Skeletal muscle satellite cell (primary cell): ENCODE measurements at regions not wholly inside any gene's neighbourhood (a gene's known extent, or its start where the extent isn't known, plus 50 kb on each side); places are given as distances from the start of the nearest gene placed in this dataset.

Experiments used
- H3K27me3 ChIP-seq: 2 replicates; pipeline ENCODE4 v1.7.0; 2013; ENCODE audit warnings: low read length; ENCODE audit not compliant: control insufficient read depth, insufficient read depth
- H3K36me3 ChIP-seq: 2 replicates; pipeline ENCODE4 v1.7.0; 2013; ENCODE audit warnings: mild to moderate bottlenecking, control low read depth, low read length; ENCODE audit not compliant: insufficient read depth
- H3K4me1 ChIP-seq: 2 replicates; pipeline ENCODE4 v1.7.0; 2013; ENCODE audit warnings: low read length; ENCODE audit not compliant: control insufficient read depth, insufficient read depth
- H3K4me2 ChIP-seq: 2 replicates; pipeline ENCODE4 v1.7.0; 2013; ENCODE audit warnings: mild to moderate bottlenecking, low read length
- H3K4me3 ChIP-seq: 2 replicates; pipeline ENCODE4 v1.7.0; 2013; ENCODE audit warnings: low read length
- H3K9ac ChIP-seq: 2 replicates; pipeline ENCODE4 v1.7.0; 2013; ENCODE audit warnings: mild to moderate bottlenecking, low read depth, low read length, moderate library complexity
- H3K9me3 ChIP-seq: replicated peaks from 2 replicates; pipeline ENCODE4 v1.7.0; 2013; ENCODE audit warnings: mild to moderate bottlenecking, control low read depth, low read length

DNA sequence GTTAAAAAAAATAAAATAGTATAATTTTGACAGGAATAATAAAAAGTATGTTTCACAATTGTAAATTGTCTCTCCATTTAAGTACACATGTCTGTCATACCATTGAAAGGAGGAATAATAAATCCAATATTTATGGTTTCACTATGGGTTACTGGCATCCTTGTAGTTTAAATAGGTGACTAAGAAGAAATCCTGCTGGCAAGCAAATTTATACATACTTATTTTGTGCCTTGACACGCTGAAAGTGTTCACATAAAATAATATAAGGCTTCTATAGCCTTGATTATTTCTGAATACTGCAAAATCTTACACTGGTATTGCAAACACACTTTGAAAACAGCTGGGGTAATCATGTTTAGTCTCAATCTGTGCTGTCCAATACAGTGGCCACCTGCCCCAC is 138.3 kb upstream of the ETAA1 start:
- peaks cover 43% of the 10 kb centered on the region for H3K4me1 ChIP-seq

DNA sequence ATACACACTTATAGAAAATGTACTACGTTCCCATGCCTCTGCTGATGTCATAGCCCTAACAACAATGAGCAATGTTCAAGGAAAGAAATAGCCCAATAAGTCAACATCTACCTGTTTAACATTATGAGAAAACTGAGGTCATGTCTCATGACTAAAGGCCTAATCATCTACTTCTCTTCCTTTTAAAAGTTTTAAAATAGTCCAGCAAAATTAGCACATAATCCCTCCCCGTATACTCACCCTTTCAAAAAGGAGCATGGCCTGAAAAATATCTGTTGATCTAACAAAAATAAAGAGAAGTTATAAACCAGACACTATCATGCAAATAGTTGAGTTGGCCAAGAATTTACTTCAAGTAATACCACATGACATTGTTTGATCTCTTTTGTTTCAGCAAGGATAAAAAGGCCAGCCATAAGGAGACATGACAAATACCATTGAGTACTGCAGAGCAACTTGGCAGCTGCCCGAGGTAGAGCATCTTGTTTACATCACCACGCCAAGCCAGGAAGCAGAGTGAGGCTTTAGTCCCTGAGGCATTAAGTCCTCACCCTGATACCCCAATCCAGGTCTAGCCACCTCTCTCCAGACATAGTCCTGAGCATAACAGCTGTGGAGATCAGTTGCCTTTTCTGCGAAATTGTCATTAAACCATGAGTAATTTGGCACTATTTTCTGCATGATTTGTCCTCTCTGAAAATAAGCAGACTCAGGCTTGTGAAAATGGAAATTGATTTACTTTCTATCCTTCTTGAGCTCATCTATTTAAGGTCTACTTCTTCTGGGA is 137.4 kb upstream of the ETAA1 start:
- peaks cover 43% of the 10 kb centered on the region for H3K4me1 ChIP-seq
- no peaks in the 10 kb centered on the region for H3K9me3 ChIP-seq
- H3K27me3 ChIP-seq: no peaks in the 10 kb centered on the region
- no peaks in the 10 kb centered on the region for H3K36me3 ChIP-seq
- H3K9ac ChIP-seq: peak overlapping the region; percentile 88
- H3K4me3 ChIP-seq: no peak overlapping the region
- H3K4me2 ChIP-seq: peak overlapping the region; percentile 80

More for the DNA sequence above, 138.3 kb upstream of the ETAA1 start:
- H3K4me2 ChIP-seq: no peak overlapping the region
- H3K36me3 ChIP-seq: no peaks in the 10 kb centered on the region
- no peak overlapping the region for H3K4me3 ChIP-seq
- peak overlapping the region; percentile 88 for H3K9ac ChIP-seq
- H3K9me3 ChIP-seq: no peaks in the 10 kb centered on the region
- no peaks in the 10 kb centered on the region for H3K27me3 ChIP-seq

DNA sequence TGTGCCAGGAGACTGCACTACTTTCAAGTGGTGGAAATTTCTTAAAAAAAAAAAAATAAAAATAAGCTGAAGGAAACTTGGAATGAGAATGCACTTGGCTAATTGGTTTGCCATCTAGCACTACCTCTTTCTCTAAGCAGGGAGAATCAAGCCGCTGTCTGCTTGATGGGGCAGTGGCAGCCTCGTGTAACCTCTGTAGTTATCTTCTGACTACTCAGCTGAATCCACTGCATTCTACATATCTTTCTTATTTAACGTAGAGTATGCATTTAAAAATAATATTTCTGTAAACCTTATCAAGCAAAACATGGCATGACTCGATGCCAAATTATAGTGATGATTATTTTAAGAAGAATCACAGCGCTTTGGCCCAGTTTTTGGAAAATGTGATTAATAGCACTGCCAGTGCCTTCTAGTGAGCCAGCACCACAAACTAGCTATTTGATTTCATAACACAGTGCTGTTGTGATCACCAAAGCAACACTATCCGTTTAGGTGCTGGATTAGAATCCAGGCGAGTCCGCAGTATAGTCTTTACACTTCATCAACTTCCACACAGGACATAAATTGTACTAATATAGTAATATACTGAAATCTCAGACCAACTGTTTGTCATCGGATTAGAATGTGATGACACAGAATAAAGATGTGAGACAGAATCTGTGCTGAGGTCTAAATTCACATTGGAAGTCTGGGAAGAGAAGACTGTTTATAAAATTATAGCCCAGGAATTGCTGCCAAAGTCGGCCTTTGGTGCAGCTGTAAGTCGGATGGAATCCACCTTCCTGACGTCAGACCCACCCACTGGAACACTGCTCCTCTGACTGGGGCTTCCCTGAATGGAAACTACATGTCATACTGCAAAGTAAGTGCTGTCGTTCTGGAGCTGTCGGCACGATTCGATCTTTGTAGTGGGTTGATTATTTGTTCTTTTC is 136.5 kb upstream of the ETAA1 start:
- peak overlapping the region; percentile 88 for H3K9ac ChIP-seq
- no peaks in the 10 kb centered on the region for H3K27me3 ChIP-seq
- H3K36me3 ChIP-seq: no peaks in the 10 kb centered on the region
- H3K9me3 ChIP-seq: no peaks in the 10 kb centered on the region
- peak overlapping the region; percentile 55 for H3K4me3 ChIP-seq
- peaks cover 42% of the 10 kb centered on the region for H3K4me1 ChIP-seq
- peak overlapping the region; percentile 80 for H3K4me2 ChIP-seq

DNA sequence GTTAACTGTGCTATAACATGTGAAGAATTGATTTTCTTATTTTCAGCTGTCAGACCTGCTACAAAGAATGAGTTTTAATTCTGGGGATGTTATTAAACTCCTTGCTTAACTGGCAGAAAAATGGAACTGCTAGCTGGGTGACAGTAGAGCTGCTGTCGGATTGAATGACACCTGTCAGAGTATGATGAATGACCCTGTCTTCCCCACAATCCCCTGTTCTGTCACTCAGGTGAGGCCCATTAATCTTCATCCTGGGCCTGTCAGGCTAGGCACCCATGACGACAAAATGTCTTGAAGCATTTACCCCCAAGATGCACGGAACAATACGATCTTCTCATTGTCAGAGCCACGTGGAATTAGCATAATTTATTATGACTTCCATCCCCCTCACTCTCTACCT is 129.9 kb upstream of the ETAA1 start:
- Histone ChIP-seq H3K4me1 (peaks cover 18% of the 10 kb centered on the region), H3K4me2 (no peak overlapping the region), H3K9me3 (no peaks in the 10 kb centered on the region), H3K27me3 (no peaks in the 10 kb centered on the region), H3K4me3 (no peak overlapping the region), H3K36me3 (no peaks in the 10 kb centered on the region), H3K9ac (no peak overlapping the region)

- Histone ChIP-seq H3K9me3 (no peaks in the 10 kb centered on the region), H3K4me1 (peaks cover 24% of the 10 kb centered on the region), H3K4me2 (peak overlapping the region; percentile 19), H3K36me3 (no peaks in the 10 kb centered on the region), H3K4me3 (no peak overlapping the region), H3K9ac (peak overlapping the region; percentile 8), H3K27me3 (no peaks in the 10 kb centered on the region)
Measured at GRCh38 chr2:67268797-67269196, 128.3 kb upstream of the ETAA1 start.

- H3K9ac ChIP-seq: no peak overlapping the region
- peaks cover 24% of the 10 kb centered on the region for H3K4me1 ChIP-seq
- H3K36me3 ChIP-seq: no peaks in the 10 kb centered on the region
- H3K4me3 ChIP-seq: no peak overlapping the region
- H3K9me3 ChIP-seq: no peaks in the 10 kb centered on the region
- no peaks in the 10 kb centered on the region for H3K27me3 ChIP-seq
- no peak overlapping the region for H3K4me2 ChIP-seq
Measured at GRCh38 chr2:67272195-67272594, 124.9 kb upstream of the ETAA1 start.

DNA sequence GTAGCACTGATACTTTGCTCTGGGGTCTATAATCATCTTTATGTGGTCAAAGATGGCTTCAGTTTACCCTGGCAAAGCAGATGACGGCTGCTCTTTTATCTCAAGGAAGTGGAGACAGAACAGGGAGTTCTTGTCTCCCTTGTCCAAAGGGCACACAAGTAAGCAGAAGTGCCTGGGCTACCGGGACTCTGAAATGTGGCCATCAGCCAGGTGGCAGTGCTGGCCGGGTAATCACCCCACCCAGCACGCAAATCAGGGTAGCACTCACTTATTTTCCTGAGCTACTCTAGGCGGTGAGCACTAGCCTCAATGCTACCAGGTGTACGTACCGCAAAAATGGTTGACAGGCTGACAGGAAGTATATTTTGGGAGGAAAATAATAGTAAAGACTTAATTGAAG is 119.7 kb upstream of the ETAA1 start:
- H3K27me3 ChIP-seq: no peaks in the 10 kb centered on the region
- H3K4me2 ChIP-seq: no peak overlapping the region
- no peak overlapping the region for H3K9ac ChIP-seq
- H3K4me3 ChIP-seq: no peak overlapping the region
- no peaks in the 10 kb centered on the region for H3K9me3 ChIP-seq
- H3K4me1 ChIP-seq: peaks cover 3% of the 10 kb centered on the region
- no peaks in the 10 kb centered on the region for H3K36me3 ChIP-seq

- Histone ChIP-seq H3K27me3 (no peaks in the 10 kb centered on the region), H3K4me3 (no peak overlapping the region), H3K9ac (no peak overlapping the region), H3K36me3 (no peaks in the 10 kb centered on the region), H3K9me3 (no peaks in the 10 kb centered on the region), H3K4me2 (no peak overlapping the region), H3K4me1 (peaks cover 7% of the 10 kb centered on the region)
Measured at GRCh38 chr2:67281101-67281500, 116.0 kb upstream of the ETAA1 start.

GRCh38 chr2:67283641-67284040 is 113.5 kb upstream of the ETAA1 start:
- H3K9me3 ChIP-seq: no peaks in the 10 kb centered on the region
- H3K4me3 ChIP-seq: no peak overlapping the region
- no peaks in the 10 kb centered on the region for H3K36me3 ChIP-seq
- no peaks in the 10 kb centered on the region for H3K27me3 ChIP-seq
- H3K4me1 ChIP-seq: peaks cover 7% of the 10 kb centered on the region
- H3K4me2 ChIP-seq: no peak overlapping the region
- H3K9ac ChIP-seq: no peak overlapping the region

DNA sequence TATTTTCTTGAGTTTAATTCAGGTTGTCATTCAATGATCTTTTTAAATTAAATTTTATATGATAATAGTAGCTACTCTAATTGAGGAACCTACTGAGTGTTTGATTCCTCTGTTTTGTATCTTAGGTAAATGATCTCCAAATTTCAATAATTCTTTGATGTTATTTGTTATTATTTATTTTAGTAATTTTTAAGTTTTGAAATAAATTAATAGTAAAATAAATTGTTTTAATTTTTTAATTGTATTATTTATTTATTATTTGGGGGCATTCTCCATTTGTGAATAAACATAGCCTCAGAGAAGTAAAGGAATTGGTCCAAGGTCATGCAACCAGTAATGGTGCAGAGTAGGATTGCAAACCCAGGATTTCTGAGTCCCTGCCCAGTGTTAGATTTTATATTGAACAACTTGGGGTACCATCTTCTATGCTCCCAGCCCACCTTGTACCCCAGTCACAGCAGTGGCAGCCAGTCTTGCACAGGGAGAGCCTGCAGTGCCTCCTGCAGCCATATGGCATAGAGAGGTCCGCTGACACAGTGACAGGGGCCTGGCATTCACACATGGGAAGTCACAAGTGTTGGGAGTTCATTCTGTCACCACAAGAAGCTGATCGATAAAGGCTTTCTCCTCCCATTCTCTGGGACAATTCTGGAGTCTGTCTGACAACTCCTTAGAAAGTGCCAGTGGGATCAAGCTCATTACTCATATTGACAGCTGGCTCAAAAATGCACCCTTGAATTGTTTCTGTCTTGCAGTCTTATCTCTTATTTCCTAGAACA is 110.0 kb upstream of the ETAA1 start:
- H3K36me3 ChIP-seq: no peaks in the 10 kb centered on the region
- no peak overlapping the region for H3K4me2 ChIP-seq
- no peak overlapping the region for H3K4me3 ChIP-seq
- H3K27me3 ChIP-seq: no peaks in the 10 kb centered on the region
- H3K9ac ChIP-seq: no peak overlapping the region
- peaks cover 29% of the 10 kb centered on the region for H3K4me1 ChIP-seq
- H3K9me3 ChIP-seq: no peaks in the 10 kb centered on the region

DNA sequence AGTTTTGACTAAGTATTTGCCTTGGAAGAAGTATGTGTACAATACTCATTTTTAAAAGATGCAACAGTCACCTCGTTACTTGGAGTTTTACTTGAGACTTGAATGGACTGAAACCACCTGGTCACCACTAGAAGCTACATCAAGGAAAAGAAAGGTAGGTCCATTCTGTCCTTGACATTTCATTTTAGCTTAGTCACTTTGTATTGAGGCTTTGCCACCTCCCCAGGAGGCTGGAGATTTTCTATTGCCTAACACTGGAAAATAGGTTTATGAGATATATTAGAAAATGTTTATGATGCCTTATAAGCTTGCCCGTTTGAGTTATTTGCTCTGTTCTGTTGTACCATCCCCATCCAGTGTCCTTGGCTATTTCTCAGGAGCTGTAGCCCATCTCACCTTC is 107.9 kb upstream of the ETAA1 start:
- H3K4me1 ChIP-seq: peaks cover 21% of the 10 kb centered on the region
- H3K9ac ChIP-seq: peak overlapping the region; percentile 33
- peak overlapping the region; percentile 42 for H3K4me2 ChIP-seq

More for the DNA sequence above, 107.9 kb upstream of the ETAA1 start:
- no peaks in the 10 kb centered on the region for H3K27me3 ChIP-seq
- H3K4me3 ChIP-seq: no peak overlapping the region
- H3K36me3 ChIP-seq: no peaks in the 10 kb centered on the region
- no peaks in the 10 kb centered on the region for H3K9me3 ChIP-seq
